NOMO-1 treated with dmso at 0.1 percent for 144 hours (cell line): ENCODE measurements at regions not wholly inside any gene's neighbourhood (a gene's known extent, or its start where the extent isn't known, plus 50 kb on each side); places are given as distances from the start of the nearest gene placed in this dataset.
"Not testable (repeated sequence)": the region's sequence is repeated elsewhere in the genome, so short reads cannot be mapped to it uniquely, and the experiment has no call there.

Source experiments
- DNase-seq: peaks from one replicate; lab custom pipeline; 2025; ENCODE audit not compliant: unreplicated experiment; lab: John Stamatoyannopoulos, UW

DNA sequence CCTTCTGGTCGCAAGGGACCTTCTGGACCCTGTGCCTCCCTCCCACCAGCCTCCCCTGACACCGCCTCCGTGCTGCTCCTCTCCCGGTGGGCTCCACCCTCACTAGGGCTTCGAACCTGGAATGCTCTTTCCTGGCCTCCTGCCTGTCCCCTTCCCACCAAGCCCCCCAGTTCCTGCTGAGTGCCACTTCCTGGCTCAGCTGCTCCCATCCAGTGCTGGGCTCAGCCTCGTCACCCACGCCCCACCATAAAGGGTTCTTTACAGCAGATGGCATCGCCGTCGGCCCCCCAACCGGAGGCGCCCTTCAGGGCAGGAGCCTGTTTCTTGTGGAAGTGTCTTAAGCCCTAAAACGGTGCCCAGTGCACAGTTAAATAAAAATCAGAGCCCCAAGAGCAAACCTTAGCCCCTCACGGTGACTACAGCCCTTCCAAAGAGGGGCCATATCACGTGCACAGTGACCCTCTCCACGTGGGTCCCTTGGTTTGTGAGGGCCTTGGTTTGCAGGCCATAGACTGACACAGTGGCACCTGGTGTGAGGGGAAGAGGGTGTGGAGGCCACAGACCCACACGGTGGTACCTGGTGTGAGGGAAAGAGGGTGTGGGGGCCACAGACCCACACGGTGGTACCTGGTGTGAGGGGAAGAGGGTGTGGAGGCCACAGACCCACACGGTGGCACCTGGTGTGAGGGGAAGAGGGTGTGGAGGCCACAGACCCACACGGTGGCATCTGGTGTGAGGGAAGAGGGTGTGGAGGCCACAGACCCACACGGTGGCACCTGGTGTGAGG lies 111.4 kb downstream of the METRNL start:
- no peak for DNase-seq

DNA sequence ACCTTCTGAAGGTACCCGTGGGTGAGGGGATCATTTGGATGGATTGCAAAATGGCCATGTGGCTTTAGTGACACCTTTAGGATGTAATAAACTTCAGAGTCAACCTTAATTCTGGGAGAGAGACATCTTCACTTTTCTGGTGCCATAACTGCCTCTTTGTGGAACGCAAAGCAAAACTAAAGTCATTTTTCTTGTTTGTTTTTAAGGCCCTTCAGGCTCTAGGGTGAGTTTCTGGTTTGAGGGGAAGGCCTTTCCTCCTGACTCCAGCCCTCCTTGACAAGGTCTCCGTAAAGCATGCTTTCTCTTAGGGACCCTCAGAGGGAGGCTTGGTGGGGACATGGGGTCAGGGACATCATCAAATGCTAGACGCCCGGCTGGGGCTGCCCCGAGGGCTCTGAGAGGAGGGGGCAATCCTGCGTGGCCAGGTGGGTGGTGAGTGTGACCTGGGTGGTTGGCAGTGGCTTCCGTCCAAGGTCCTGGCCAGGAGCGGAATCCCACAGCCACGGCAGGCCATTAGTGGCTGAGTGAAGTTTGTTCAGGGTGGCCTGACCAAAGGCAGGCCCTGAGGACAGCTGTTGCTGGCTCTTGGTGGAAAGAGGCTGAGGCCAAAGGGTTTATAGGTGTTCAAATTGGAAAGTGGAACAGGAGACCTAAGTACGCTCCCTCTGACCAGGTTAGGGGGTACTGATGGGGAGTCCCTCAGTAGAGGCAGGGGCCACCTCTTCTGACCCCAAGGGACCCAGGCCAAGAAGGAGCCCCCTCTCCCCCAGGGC lies 112.2 kb downstream of the METRNL start:
- DNase-seq: no peak

DNA sequence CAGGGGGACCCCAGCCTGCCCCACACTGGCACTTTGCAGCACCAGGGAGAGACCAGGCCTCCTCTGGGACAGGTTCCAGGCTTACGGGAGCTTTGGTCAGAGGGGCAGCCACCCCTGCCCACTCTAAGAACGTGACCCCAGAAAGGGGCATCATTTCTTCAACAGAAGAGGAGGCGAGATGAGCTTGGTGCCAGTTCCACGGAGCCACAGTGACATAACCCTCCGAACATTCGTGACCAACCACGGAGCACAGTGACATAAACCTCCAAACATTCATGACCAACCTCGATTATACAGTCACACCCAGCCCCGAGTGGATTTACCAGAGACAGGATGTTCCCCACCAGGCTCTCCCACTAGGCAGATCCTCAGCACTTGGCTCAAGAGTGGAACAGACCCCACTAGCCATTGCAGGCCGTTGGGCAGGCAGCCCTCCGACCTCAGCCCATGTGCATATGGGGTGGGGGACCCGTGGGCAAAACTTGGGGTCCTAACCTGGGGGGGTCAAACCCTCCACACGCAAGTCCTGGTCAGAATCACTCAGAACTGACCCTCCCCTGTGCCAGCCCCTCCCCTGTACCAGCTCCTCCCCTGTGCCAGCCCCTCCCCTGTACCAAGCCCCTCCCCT lies 112.9 kb downstream of the METRNL start:
- DNase-seq: no peak

DNA sequence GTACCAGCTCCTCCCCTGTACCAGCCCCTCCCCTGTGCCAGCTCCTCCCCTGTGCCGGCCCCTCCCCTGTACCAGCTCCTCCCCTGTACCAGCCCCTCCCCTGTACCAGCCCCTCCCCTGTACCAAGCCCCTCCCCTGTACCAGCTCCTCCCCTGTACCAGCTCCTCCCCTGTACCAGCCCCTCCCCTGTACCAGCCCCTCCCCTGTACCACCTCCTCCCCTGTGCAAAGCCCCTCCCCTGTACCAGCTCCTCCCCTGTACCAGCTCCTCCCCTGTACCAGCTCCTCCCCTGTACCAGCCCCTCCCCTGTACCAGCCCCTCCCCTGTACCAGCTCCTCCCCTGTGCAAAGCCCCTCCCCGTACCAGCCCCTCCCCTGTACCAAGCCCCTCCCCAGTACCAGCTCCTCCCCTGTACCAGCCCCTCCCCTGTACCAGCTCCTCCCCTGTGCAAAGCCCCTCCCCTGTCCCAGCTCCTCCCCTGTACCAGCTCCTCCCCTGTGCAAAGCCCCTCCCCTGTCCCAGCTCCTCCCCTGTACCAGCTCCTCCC lies 113.5 kb downstream of the METRNL start:
- not testable (repeated sequence) for DNase-seq

DNA sequence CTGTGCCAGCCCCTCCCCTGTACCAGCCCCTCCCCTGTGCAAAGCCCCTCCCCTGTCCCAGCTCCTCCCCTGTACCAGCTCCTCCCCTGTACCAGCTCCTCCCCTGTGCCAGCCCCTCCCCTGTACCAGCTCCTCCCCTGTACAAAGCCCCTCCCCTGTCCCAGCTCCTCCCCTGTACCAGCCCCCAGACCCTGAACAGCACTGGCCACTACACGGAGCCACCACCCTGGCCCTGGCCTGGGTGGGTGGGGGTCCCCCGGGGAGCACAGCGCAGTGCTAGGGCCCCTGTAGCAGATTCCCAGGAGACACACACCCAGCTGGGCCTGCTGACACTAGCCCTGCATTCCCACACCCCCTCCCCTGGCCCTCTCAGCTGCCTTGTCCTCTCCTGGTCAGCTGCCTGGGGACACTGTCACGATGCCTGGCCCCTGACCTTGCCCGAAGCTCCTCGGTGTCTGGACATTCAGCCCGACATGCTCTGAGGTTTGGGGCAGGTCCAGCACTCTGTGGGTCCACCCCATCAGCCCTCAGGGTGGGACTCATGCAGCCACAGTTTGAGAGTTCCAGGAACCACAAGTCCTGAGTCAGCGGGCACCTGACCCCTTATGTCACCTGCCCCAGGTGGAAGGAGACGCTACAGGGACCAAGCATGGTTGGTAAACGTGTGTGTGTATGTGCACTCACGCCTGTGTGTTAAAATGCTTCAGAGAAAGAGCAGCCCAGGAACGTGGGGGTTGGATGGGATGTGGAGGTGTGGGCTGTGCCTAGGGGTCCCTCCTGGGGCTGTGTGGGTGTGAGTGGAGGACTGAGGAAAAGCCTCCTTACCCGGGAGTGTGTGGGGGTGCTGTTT lies 114.2 kb downstream of the METRNL start:
- no peak for DNase-seq

DNA sequence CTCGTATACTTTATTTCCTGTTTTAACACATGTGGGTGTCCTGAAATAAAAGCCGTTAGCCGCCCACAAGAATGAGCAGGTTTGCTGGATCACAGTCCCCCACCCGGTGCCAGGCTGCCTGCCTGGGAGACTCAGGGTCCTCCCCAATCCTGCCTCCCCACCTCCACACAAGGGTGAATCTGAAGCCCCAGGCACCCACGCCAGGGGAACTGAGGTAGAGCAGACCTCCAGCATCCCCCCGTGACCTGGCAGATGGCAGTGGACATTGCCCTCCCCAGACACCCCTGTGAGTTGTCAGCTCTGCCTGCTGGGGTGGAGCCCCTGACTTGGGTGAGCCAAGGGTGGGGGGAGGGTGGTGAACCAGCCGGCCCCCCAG lies 114.8 kb downstream of the METRNL start:
- no peak for DNase-seq

DNA sequence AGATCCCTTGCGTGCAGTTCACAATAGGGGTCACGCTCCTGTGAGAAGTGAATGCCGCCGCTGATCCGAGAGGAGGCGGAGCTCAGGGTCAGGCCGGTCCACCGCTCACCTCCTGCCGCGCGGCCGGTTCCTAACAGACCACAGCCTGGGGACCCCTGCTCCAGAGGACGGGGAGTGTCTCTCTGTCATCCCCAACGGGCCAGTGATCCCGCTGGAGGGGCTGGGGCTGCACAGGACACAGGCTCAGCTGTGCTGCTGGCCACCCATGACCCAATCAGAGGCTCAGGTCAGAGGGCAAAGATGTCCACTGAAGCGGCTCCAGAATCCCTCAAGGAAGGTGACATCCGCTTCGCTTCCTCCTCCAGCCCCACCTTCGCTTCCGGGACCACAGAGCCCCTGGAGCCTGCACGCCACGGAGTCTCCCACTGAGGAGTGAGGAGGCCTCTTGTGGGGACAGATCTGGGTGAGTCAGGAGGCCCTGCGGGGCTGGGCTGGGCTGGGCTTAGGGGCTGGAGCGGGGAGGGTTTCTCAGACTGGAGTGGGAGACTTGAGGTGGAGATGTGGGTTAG lies 115.4 kb downstream of the METRNL start:
- DNase-seq: no peak

DNA sequence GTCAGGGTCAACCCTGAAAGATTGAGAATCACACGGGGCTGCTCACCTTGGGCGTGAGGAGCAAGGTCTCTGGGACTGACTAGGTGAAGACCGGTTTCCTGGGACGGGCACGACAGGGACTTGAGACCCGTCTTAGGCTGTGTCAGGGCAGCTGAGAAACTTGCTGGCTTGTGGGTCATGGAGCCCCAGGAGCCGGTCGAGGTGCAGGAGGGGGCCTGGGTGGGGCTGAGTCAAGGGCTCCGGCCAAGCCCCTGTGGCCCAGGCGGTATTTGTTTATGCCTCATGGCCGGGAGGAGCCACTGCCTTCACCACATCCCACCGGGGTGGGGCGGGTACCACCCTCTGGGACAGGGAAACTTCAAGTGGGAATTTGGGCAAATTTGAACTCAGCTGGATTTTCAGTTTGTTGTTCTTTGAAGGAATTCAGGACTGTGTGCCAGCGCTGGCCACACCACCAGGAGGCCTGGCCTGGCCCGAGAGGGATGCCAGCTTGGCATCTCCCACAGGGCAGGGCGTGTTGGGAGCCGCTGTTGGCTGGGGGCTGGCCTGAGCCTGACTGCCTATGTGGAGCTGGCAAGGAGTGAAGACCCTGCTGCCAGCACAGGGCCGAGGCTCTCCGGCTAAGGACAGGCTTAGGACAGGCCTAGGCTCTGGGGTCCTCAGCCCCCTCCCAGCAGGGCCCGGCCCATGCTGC lies 116.1 kb downstream of the METRNL start:
- DNase-seq: no peak

DNA sequence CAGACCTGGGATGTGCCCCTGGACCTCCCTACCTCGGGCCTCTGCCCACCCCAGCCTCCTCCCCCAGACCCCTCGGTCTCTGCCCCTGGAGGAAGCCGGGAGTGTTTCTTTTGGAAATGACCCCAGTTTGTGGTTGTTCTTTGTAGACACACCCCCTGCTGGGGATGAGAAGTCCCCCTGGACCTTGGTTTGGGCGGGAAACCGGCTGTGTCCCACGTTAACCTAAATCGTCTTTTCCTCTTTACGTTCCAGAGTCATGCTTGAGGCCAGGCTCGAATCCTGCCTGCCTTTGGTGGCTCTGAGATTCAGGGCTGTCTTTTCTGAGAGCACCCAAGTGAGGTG lies 116.6 kb downstream of the METRNL start:
- no peak for DNase-seq

DNA sequence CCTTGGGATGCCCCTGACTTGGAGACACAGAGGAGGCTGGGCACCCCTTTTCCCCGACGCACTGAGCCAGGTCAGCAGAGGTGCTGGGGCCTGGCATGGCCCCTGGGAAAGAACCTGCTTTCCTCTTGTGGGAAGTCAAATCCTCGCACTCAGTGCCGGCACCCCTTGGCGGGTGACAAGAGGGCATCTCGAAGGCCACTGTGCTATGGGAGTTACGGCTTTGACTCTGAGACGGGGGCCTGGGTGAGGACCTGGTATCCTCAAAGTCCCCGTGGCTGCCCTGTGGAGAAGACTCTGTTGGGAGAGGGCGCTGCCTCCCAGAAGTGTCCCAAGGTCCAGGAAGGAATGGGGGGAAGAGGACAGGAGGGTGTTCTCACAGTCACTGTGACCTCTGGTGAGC lies 117.0 kb downstream of the METRNL start:
- no peak for DNase-seq

DNA sequence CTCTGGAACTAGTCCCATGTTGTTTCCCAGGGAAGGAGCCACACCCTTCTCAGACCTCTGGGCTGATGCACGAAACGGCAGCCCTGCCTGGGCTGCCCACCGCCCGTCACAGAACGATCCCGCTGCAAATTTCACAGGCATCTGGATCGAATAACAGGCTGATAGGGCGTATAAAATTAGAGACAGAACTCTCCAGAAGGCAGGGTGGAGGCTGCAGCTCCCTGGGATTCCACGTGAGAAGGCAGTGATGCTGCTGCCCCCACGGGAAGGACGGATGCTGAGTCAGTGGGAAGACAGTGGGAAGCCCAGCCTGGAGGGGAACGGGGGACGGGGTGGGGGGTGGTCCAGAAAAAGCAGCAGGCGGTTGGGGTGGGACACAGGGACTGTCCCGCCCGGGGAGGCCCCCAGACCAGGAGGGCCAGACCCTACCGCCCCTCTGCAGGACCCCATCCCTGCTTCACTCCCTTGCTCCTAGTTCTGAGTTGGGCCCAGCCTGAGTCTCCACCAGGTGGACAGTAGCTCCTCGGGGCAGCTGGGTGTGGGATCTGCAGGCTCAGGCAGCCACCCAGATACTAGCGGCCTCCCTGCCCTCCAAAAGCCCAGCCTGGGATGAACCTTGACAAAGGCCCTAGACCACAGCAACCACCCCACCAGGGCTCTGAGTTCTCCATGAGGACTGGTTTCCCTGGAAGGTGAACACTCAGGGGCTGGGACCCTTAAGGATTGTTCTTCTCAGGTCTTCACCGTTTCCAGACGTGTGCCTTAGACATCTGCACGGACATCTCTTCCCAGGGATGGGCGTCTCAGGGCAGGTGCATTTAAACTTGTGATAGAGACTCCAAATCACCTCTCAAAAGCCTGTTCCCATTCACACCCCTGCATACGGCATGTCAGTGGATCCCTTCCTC lies 117.8 kb downstream of the METRNL start:
- no peak for DNase-seq

DNA sequence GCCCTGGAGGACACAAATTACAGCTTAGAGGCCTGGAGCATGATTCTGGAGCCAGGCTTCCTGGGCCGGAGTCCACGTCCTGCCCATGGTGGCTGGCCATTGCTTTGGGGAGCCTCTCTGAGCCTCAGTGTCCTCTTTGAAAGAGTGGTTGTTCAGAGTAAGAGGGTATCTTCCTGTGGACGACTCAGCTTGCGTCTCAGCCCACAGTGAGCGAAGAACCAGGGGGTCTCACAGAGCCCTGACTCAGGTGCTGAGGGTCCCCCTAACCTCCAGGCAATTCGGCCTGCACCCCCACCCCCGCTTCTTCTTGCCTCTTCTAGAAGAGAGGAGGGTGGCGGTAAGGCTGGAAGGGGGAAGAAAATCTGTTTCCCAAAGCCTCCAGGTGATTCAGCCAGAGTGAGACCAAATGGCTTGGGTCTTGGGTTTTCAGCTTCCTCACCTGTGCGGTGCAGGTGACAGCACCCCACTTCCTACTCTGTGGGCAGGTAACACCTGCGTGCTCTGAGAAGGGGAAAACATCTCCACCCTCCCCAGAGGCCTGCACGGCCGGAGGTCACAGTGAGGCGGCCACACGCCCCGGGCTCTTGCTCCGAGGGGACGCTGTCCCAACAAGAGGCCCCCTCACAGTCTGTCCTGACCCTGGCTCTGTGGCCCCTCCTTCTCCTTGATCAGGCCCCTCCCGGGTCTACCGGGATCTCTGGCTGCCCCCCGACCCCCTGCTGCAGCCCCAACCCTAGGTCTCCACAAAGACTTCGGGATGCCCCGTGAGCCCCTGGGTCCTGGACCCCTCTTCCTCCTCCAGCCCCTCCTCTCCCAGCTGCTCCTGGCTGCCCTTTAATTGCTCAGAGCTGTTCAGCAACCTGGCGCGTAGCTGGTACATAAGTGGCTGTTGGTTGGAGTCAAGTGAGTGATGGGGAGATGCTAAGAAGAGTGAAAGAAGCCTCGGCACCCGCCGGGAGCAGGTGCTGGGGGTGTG lies 119.2 kb downstream of the METRNL start:
- no peak for DNase-seq

DNA sequence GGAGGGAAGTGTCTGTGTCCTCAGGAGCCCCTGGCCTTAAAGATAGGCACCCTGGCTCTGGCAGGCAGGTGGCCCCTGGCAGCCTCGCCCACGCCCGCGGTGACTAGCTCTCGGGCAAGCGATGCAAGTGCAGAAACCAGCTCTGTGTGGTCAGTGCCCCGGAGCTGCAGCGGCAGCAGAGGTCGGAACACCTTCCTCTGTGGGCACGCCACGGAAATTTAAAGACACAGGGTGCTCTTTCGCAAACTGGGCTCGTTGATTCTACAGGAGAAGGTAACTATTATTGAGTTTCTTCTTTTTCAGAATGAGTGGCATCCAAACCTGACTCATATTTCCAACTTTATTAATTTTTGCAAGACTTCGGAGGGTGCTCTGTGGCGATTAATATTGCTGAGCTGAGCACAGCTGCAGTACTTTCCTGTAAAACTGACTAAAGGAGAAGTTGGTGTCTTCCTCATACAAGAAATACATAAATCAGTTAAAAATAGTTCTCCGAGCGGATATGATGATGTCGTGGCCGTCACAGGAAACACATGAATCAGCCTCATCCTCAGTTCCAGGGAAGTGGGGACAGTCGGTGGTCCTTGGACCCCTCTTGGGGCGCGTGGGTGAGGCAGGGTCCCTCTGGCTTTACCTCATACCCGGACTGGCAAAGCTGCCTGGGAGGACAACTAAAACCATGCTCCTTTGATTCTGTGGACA lies 120.2 kb downstream of the METRNL start:
- DNase-seq: peak; percentile 91

DNA sequence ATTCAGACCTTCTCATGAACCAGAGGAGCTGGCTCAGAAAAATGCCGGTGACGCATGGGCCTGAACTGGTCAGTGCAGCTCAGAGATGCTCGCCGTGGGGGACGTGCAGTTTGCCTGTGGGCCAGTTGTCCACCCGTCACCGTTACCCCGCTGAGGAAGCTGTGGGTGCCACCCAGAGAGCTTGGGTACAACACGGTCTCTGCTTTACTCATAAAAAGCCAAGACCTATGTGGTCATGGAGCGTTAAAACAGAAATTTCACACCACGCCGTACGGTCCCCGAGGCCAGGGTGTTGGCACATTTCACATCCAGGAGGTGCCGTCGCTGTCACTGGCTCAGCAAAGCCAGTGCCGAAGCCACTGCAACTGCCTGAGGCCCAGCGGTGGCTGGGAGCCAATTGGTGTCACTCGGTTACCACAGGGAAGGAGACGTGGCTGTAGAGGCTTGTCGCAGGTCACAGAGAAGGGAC lies 120.9 kb downstream of the METRNL start:
- peak; percentile 53 for DNase-seq

DNA sequence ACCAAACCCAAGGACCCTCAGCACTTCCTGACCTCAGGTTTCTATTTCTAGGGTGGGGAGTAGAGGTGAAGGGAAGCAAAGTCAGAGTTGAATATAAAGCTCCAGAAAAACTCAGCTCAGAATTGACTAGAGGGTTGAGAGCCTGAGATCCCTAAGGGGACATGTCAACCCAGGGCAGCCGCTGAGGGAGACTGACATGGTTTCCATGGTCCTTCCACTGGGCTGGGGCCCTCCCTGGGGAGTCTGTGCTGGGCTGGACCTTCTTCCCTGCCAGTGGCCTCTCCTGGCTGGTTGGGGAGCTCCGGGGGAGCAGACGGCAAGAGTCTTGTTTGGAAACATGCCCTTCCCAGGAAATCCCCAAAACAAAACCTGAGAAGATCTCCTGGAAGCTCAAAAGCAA lies 121.3 kb downstream of the METRNL start:
- no peak for DNase-seq

DNA sequence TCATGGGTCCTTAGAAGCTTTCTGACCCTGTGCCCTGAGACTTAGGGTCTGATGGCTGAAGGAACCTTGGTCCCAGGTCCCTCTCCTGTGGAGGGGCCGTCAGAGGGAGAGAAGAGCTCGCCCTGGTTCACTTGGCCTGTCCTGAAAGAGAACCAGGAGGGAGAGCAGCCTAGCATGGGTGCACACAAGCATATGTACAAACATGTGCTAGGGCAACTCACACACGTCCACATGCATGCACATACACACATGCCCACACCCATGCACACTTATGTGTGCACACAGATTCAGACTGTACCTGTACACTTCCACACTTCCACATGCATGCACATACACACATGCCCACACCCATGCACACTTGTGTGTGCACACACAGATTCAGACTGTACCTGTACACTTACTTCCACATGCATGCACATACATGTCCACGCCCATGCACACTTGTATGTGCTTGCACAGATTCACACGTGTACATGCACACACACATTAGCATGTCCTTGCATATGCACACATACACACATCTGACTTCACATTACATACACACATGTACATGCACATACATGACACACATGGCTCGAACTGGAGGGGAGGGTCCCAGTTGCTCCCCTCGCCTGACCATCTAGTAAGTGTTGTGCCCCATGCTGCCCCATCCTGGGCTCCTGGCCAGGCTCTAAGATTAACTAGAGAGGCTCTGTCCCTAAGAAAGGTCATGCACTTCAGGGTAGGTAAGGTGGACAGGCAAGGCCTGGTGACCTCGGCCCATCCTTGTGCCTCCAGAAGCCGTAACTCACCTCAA lies 122.0 kb downstream of the METRNL start:
- DNase-seq: no peak
